Putamen (tissue), 1 donor: ENCODE measurements at regions not wholly inside any gene's neighbourhood (a gene's known extent, or its start where the extent isn't known, plus 50 kb on each side); places are given as distances from the start of the nearest gene placed in this dataset.
"Not testable (repeated sequence)": the region's sequence is repeated elsewhere in the genome, so short reads cannot be mapped to it uniquely, and the experiment has no call there.

ENCODE experiments used
- DNase-seq: peaks from one replicate; pipeline ENCODE4 v3.0.0-alpha.2; 2016; ENCODE audit warnings: low spot score

- DNase-seq, result no peak
Observed at GRCh38 chr7:92915348-92915747, 79.0 kb upstream of the CDK6 start.

- DNase-seq, result no peak
Observed at GRCh38 chr7:92914645-92915044, 78.3 kb upstream of the CDK6 start.

GRCh38 chr7:92913849-92914248 lies 77.5 kb upstream of the CDK6 start:
- no peak for DNase-seq

- no peak for DNase-seq
Observed at GRCh38 chr7:92910976-92911375, 74.6 kb upstream of the CDK6 start.

GRCh38 chr7:92909686-92910475 lies 73.5 kb upstream of the CDK6 start:
- no peak for DNase-seq

GRCh38 chr7:92904244-92905131 lies 68.1 kb upstream of the CDK6 start:
- DNase-seq, result no peak

GRCh38 chr7:92898798-92899197 lies 62.4 kb upstream of the CDK6 start:
- DNase-seq, result no peak

- DNase-seq, result not testable (repeated sequence)
Observed at GRCh38 chr7:92894857-92895256, 58.5 kb upstream of the CDK6 start.

GRCh38 chr7:92889081-92889480 lies 52.7 kb upstream of the CDK6 start:
- no peak for DNase-seq
